Left kidney (tissue), 1 donor: ENCODE measurements at regions not wholly inside any gene's neighbourhood (a gene's known extent, or its start where the extent isn't known, plus 50 kb on each side); places are given as distances from the start of the nearest gene placed in this dataset.
"Not testable (repeated sequence)": the region's sequence is repeated elsewhere in the genome, so short reads cannot be mapped to it uniquely, and the experiment has no call there.

ENCODE experiments used
- DNase-seq: peaks from one replicate; pipeline ENCODE4 v3.0.0-alpha.2; 2013

DNA sequence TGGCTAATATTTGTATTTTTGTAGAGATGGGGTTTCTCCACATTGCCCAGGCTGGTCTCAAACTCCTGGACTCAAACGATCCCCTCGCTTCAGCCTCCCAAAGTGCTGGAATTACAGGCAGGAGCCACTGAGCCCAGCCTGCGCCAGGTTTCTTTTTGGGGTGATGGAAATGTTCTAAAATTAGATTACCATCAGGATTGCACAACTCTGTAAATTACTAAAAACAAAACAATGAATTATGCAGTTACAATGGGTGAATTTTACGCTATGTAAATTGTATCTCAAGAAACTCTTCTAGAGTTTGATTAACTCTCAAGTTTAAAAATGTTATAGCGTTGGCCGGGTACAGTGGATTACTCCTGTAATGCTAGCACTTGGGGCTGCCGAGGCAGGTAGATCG lies 118.9 kb upstream of the TBL1X start:
- no peak for DNase-seq

- DNase-seq: no peak
These were observed 115.0 kb upstream of the TBL1X start for GRCh38 chrX:9349572-9350494.

GRCh38 chrX:9351126-9351525 lies 113.7 kb upstream of the TBL1X start:
- no peak for DNase-seq

GRCh38 chrX:9352243-9352642 lies 112.6 kb upstream of the TBL1X start:
- no peak for DNase-seq

- no peak for DNase-seq
These were observed 112.0 kb upstream of the TBL1X start for GRCh38 chrX:9352694-9353411.

- DNase-seq: no peak
These were observed 109.9 kb upstream of the TBL1X start for GRCh38 chrX:9354918-9355317.

DNA sequence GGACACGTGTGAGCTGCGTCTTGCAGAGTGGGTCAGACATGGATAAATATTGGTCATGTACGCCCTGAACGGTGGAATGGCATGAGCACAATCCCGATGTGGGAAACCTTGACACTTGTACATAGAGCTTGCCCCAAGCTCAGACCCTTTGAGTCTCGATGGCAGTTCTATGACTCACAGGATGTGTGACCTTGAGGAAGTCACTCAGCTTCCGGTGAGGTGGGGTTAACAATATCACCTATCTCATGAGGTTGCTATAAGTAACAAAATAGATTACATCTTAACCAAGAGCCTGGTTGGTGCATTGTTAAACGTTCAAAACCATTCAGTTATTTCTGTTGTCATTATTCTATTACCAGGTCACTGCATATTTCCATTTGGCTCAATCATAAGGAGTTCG lies 109.1 kb upstream of the TBL1X start:
- no peak for DNase-seq

- DNase-seq: no peak
These were observed 108.0 kb upstream of the TBL1X start for GRCh38 chrX:9356846-9357245.

DNA sequence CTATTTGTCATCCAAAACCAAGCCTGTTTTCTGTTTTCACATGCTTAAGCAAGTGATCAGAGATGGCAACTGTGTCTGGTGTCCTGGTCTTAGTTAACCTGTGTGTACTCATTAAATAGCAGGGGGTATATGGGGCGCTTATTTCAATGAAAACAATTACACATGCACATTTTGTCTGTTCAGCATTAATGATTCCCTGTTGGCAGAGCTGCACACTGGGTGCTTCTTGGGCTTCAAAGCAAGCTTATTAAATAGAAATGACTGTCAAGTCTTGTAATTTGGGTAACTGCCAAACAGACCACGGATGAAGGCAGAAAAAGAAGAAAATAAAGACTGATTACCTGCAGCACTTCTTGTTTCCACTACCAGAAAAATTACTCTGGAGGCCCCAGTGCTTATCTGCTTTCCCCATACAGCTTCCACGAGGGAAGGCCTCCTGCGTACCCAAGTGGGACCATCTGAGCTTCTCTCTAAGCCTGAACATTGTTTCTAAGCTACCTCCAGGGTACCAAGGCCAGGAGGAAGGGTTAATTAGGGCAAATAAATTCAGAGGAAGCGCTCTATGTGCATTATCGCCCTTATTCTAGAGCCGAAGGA lies 107.2 kb upstream of the TBL1X start:
- DNase-seq: no peak

GRCh38 chrX:9362363-9362928 lies 102.4 kb upstream of the TBL1X start:
- no peak for DNase-seq

DNA sequence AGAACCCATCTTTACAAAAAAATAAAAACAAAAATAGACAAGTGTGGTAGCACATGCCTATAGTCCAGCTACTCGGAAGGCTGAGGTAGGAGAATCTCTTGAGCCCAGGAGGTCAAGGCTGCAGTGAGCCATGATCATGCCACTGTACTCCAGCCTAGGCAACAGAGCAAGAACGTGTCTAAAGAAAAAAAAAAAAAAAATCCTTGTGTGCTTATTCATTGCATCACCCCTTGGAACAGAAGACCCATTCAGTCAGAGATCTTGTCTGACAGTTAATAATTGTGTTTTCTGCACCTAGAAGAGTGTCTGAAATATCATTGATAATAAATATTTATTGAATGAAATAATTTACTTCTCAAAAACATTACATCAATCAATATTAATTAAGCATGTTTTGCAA lies 97.4 kb upstream of the TBL1X start:
- DNase-seq: no peak

- no peak for DNase-seq
These were observed 96.6 kb upstream of the TBL1X start for GRCh38 chrX:9368262-9368661.

GRCh38 chrX:9369802-9370291 lies 95.0 kb upstream of the TBL1X start:
- no peak for DNase-seq

DNA sequence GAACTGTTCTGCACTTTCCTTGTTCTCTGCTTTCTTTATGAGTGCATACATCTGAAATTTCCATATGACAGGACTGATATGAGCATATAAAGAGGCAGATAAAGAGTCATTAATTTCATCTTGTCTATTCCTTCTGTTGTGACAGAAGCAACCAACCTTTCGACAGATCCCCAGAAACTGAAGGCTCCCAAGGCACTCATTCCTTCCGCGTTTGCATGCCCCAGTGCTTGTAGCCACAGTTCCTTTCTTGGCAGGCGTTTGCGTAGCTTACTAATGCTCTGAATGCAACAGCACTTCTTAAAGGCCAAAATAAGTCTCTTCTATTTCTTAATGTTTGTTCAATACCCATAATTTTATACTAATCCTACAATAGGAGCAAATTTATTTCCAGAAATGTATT lies 94.0 kb upstream of the TBL1X start:
- no peak for DNase-seq

GRCh38 chrX:9372866-9373265 lies 92.0 kb upstream of the TBL1X start:
- no peak for DNase-seq

- no peak for DNase-seq
These were observed 91.1 kb upstream of the TBL1X start for GRCh38 chrX:9373789-9374188.

GRCh38 chrX:9374555-9374954 lies 90.3 kb upstream of the TBL1X start:
- DNase-seq: no peak

GRCh38 chrX:9376111-9376510 lies 88.7 kb upstream of the TBL1X start:
- DNase-seq: no peak

DNA sequence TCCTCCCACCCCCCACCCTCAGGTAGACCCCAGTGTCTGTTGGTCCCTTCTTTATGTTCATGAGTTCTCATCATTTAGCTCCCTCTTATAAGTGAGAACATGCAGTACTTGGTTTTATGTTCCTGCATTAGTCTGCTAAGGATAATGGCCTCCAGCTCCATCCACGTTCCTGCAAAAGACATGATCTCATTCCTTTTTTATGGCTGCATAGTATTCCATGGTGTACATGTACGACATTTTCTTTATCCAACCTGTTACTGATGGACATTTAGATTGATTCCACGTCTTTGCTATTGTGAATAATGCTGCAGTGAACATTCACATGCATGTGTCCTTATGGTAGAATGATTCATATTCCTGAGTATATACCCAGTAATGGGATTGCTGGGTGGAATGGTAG lies 87.6 kb upstream of the TBL1X start:
- DNase-seq: not testable (repeated sequence)

GRCh38 chrX:9378980-9379696 lies 85.7 kb upstream of the TBL1X start:
- no peak for DNase-seq

GRCh38 chrX:9379697-9380551 lies 84.9 kb upstream of the TBL1X start:
- DNase-seq: no peak
